Stimulated activated CD4-positive, alpha-beta T cell treated with anti-CD3 and anti-CD28 coated beads, Interleukin-15, amount 100 ng/mL, for 24 hours (primary cell): ENCODE measurements at regions not wholly inside any gene's neighbourhood (a gene's known extent, or its start where the extent isn't known, plus 50 kb on each side); places are given as distances from the start of the nearest gene placed in this dataset.

ENCODE experiments used
- DNase-seq: peaks from one replicate; pipeline ENCODE4 v3.0.0-alpha.2; 2020

GRCh38 chr14:104277416-104278213, 139.2 kb downstream of the KIF26A start:
- no peak for DNase-seq

- DNase-seq, result no peak
Measured at GRCh38 chr14:104278214-104278534, 139.8 kb downstream of the KIF26A start.

DNA sequence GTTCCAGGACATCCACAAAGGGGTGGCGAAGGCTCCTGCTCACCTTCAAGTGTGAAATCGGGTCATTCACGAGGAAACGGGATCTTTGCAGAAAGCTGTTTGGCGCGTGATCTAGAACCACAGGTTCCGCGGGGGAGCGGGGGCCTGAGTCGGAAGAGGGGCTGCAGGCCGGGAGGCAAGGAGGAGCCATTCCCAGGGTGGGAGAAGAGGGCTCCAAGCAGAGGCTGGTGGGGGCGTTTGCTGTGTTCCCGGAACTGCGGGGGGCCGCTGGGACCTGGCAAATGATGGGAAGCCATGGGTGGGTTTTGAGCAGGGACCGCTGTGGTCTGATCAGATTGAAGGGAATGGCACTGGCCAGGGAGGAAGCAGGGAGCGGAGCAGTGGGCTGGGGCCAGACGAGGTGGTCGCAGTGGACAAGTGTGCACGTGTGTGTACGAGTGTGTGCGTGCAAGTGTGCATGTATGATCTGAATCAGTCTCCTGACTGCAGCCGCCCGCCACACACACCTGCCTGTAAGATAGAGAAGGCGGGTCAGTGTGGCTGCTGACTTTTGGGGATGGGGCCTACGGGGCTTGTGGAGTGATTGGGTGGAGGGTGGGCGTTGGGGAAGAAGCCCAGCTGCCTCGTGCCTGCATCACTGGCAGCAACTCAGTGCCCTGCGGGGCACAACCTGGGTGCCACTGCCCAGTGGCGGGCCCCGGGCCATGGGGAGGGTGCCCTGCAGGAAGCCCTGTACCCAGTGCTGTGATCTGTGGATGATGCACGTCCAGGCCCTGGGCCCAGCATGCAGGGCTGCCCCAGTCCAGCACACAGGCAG, 141.9 kb downstream of the KIF26A start:
- no peak for DNase-seq

DNA sequence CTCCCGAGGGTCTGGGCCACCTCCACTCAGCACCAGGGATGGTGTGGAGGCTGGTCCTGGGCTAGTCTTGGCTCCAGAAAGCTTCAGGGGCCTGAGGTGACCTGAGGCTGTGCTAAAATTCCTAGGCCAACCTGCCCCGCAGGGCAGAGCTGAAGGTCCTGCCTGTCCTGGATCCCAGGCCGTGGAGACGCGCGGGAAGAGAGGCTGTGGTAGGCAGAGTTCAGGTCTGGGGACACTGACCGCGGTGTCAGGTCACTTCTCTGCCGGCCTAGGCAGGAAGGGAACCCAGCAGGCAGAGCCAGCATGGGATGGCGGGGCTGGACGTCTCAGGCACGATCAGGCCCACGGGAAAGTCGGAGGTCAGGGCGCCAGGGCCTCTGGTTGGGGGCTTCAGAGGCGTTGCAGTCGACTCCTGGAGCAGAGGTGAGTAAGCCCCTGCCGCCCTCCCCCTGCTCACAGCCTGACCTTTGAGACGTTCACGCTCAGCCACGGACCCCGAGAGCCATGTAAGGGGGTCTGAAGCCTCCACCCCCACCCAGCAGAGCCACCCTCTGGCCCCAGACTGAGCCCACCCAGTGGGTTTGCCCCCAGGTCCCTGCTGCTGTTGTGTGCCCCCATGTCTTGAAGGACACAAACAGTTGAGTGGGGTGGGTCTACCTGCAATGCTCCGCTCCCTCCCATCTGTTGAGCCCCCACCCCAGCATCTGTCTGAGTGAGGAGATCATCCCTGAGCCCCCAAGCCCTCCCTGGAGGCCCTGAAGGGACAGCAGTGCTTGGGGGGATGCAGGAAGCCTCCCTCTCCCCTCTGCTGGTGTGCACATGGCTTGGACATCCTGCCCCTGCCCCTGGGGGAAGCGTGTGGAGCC, 142.7 kb downstream of the KIF26A start:
- no peak for DNase-seq

DNA sequence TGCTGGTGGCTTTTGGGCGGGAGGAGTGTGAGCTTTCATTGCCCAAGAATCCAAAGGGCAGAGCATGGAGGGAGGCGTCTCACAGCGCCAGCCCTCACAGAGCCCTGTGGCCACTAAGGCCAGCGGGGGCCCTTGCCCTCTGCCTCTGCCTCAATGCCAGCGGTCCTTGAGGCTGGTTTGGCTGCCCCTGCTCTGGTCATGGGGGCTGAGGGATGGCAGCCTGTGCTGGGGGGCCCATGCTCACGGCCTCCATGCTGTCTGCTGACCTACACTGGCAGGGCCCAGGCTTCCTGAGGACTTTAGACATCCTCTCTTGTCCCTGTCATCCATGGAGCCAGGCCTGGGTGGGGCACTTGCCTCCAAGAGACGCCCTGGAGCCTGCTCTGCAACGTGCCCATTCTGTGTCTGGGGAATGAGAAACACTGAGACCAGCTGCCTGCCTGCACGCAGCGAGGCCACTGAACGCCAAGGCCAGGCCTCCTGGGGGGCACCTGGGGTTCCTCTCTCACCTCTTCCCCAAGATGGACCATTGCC, 143.4 kb downstream of the KIF26A start:
- DNase-seq, result no peak

DNA sequence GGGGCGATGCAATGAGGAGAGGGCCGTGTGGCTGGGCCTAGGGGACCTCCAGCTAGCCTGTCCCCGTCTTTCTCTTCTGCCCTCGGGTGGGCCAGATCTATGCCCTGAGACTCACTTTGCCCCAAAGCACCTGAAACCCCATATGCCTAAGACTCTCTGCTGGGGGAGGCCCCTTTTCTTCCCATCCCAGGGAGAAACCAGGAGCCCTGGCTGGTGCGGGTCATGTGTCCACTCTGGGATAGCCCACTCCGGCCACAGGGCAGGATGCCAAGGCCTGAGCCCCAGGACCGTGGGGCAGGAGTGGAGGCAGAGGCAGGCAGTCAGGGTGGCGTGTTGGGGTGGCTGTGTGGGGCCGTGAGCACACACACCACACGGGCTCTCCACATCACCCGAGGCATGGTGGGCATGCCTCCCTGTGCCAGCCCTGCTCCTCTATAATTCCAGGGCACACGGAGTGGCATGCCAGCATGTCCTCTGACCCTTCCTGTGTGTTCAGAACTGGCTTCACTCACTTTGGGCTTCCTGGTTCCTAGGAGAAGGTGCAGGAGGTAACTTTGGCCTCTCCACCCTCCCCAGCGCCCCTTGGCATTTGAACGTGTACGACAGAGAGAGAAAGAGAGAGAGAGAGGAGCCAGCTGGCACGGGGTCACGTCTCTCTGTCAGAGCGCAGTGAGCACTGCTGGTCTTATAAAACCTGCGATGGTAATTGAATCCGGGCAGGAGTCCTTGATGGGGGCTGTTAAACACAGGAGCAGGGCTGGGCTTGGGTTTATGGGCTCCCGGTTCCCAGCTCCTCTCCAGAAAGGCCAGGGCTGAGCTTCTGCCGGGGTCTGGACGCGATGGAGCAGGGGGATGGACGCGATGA, 144.2 kb downstream of the KIF26A start:
- DNase-seq, result no peak

GRCh38 chr14:104283197-104284106, 145.1 kb downstream of the KIF26A start:
- DNase-seq, result no peak

- DNase-seq, result no peak
Measured at GRCh38 chr14:104284107-104284592, 145.8 kb downstream of the KIF26A start.

GRCh38 chr14:104284636-104285507, 146.5 kb downstream of the KIF26A start:
- DNase-seq, result no peak

DNA sequence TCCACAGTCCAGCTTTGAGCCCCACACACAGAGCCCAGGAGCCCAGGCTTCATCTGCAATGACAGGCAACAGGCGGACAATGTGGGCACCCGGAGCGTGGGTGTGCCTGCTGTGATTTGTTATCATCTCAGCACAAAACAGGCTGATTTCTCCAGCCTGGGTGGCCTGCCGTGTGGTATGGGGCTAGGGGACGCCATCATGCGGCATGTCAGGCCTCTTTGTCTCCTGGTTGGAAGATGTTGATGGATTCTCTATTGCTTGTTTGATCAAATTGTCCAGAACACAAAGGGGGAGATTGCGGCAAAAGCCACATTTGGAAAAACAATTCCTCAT, 147.1 kb downstream of the KIF26A start:
- no peak for DNase-seq

- no peak for DNase-seq
Measured at GRCh38 chr14:104286086-104286485, 147.7 kb downstream of the KIF26A start.

GRCh38 chr14:104286496-104286895, 148.1 kb downstream of the KIF26A start:
- no peak for DNase-seq

DNA sequence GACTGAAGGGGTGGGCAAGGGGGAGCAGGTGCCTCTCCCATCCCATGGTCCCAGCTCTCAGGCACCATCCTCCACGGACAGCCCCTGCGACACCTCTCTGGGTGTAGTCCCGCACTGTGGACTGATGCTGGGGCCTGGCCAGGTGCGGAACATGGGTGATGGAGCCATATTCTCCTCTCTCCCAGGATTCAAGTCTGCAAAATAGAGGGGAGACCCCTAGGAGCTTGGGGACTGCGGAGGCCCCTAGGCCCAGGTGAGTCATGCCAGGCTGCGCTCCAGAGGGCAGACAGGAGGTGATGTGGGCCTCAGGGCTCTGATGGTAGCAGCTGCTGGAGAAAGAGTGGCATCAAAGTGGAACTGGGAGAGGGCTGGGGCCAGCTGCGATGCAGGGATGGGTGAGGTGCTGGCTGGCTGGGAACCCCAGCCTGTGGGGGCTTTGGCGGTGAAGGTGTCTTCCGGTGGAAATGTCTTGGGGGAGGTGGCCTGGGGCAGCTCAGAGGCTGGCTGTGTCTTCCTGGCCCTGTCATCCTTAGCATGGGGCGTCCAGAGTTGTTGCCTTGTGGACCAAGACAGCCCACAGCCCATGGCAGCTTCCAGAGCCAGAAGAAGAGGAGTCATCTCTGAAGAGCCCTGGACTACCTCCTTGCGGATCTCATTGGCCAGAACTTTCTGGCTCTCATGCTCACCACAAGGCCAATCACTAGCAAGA, 149.1 kb downstream of the KIF26A start:
- no peak for DNase-seq

DNA sequence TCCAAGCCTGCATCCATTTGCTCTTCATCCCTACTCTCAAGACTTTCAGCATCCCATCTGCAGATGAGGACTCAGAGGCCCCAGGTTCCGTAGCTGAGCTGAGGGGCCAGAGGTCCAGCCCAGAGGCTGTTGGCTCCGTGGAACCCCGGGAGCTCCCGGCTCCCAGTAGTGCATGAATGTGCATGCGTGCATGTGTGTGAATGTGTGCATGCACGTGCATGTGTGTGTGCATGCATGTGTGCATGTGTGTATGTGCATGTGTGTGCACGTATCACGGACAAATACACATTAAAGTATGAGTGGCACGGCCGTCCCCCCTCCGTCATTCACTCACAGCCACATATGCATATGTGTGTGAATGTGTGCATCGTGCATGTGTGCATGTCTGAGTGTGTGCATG, 149.9 kb downstream of the KIF26A start:
- DNase-seq, result no peak

DNA sequence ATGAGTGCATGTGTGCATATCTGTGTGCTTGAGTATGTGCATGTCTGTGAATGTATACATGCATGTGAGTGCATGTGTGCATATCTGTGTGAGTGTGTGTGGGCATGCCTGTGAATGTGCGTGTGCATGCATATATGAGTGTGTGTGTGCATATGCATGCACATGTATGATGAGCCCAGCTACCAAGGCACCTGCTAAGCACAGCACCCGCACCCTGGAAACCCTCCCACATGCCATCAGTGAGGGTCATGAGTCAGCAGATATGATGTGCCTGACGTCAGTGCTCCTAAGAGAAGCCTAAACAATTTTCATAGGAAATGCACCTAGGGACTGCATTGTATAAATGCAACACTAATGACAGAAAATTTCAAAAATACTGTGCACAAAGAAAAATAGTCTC, 151.1 kb downstream of the KIF26A start:
- DNase-seq, result no peak

DNA sequence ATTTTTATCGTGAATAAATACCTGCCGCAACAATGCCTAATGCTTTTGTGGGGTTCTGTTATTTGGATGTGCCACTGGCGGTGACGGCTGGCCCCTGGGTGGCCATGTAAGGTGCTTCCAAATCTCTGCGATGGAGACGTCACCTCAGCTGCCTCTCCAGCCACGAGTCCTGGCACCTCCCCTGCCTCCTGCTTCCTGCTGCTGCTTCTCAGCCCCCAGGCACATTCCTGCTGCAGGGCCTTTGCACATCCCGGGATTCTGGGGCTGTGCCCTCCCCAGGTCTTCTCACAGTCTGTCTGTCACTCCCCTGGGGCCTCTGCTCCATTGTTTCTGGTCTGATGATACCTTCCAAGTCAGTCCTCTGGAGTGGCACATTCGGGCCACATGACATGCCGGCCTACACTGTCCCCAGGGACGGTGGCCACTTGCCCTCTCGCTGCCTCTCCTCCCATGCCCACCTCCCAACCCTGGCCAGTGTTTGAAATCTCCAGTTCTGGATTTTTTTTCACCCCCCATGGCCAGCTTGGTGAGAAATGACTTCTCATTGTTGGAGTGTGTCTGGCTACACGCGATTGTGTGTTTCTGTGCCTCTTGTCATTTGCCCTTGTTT, 151.8 kb downstream of the KIF26A start:
- no peak for DNase-seq

DNA sequence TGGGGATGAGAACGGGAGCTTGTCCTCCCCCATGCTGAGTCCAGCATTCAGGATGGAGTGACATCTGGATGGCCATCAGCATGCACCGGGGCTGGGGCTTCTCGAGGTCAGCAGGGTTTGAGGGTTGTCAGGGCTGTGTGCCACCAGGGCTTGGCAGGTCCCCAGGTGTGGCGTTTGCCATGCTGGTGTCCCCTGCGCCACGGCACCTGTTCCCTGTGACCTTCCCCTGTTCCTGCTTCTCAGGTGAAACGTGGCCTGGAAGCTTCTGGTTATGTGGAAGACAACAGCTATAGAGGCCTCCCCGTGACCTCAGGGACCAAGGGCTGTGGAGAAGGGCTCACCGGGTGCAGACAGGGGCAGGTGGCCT, 152.4 kb downstream of the KIF26A start:
- DNase-seq, result no peak

GRCh38 chr14:104291123-104292000, 153.0 kb downstream of the KIF26A start:
- no peak for DNase-seq
